Endodermal cell (in vitro differentiated cells): ENCODE measurements at regions not wholly inside any gene's neighbourhood (a gene's known extent, or its start where the extent isn't known, plus 50 kb on each side); places are given as distances from the start of the nearest gene placed in this dataset.

ENCODE experiments used
- DNase-seq: peaks from one replicate; pipeline ENCODE4 v3.0.0-alpha.2; 2017
- H3K27ac ChIP-seq: 2 replicates; pipeline ENCODE4 v1.5.1; 2013; ENCODE audit warnings: mild to moderate bottlenecking, low read depth, low read length, moderate library complexity
- H3K27me3 ChIP-seq: 2 replicates; pipeline ENCODE4 v1.6.1; 2013; ENCODE audit warnings: mild to moderate bottlenecking, low read length, moderate library complexity; ENCODE audit not compliant: insufficient read depth, control insufficient read depth, poor library complexity, severe bottlenecking
- H3K36me3 ChIP-seq: 2 replicates; pipeline ENCODE4 v1.7.0; 2013; ENCODE audit warnings: mild to moderate bottlenecking, low read length, moderate library complexity; ENCODE audit not compliant: control insufficient read depth, insufficient read depth
- H3K4me1 ChIP-seq: one replicate; pipeline ENCODE4 v1.7.0; 2013; ENCODE audit warnings: low read length; ENCODE audit not compliant: control insufficient read depth, insufficient read depth
- H3K4me3 ChIP-seq: 2 replicates; pipeline ENCODE4 v1.5.1; 2013; ENCODE audit warnings: mild to moderate bottlenecking, low read length, moderate library complexity
- H3K9ac ChIP-seq: 2 replicates; pipeline ENCODE4 v1.6.1; 2013; ENCODE audit warnings: mild to moderate bottlenecking, low read length, moderate library complexity; ENCODE audit not compliant: poor library complexity, severe bottlenecking; ENCODE audit errors: extremely low read depth
- H3K9me3 ChIP-seq: 2 replicates; pipeline ENCODE4 v1.6.1; 2013; ENCODE audit warnings: mild to moderate bottlenecking, low read length, moderate library complexity; ENCODE audit not compliant: control insufficient read depth
- H3K27ac Mint-ChIP-seq: 2 replicates; pipeline ENCODE4 v1.8.0; 2020; ENCODE audit warnings: mixed read lengths
- H3K27me3 Mint-ChIP-seq: 2 replicates; pipeline ENCODE4 v1.8.0; 2021; ENCODE audit warnings: mild to moderate bottlenecking, mixed read lengths; ENCODE audit not compliant: insufficient read depth
- H3K36me3 Mint-ChIP-seq: 2 replicates; pipeline ENCODE4 v1.8.0; 2020; ENCODE audit warnings: low read depth, mixed read lengths
- H3K4me1 Mint-ChIP-seq: 2 replicates; pipeline ENCODE4 v1.8.0; 2020; ENCODE audit warnings: mixed read lengths
- H3K4me3 Mint-ChIP-seq: 2 replicates; pipeline ENCODE4 v1.8.0; 2020; ENCODE audit warnings: mild to moderate bottlenecking, moderate library complexity, mixed read lengths
- H3K9me3 Mint-ChIP-seq: 2 replicates; pipeline ENCODE4 v1.8.0; 2020; ENCODE audit warnings: mild to moderate bottlenecking, mixed read lengths
- WGBS, 2 experiments: methylation state at CpG; one replicate each; pipeline versions ENCODE4 v1.1.5 to v1.1.7; 2013; ENCODE audit warnings: missing lambda C conversion rate in 2 of 2, mixed read lengths in 1 of 2; ENCODE audit not compliant: insufficient coverage in 1 of 2, insufficient read length in 1 of 2; 5-methylcytosine and 5-hydroxymethylcytosine counted together
- TF ChIP-seq, protein P1 (sequence below): fragments of 200-600 bp; sonication (generic); conservative IDR thresholded peaks from 2 replicates; pipeline ENCODE4 v1.5.0; 2021; ENCODE audit warnings: antibody characterized with exemption, mild to moderate bottlenecking

DNA sequence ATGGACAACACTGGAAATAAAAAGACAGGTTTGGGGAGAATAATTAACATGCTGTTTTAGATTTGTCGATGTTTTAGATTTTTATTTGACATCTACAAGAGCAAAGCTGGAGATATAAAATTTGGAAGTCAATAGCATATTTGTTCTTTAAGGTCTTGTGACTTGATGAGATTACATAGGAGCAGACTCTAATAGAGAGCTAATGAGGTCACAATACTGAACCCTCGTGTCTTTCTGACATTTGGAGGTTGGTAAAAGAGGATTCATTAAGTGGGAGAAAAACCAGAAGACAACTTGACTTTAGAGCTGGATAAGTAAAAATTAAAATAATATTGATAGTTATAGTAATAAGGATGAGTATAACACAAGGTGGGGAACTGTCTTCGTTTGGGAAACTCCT is 322.7 kb upstream of the SEMA6A start:
- no peak for DNase-seq
- no peak overlapping the region for H3K27ac Mint-ChIP-seq
- Histone ChIP-seq H3K4me3 (no peak overlapping the region), H3K9ac (no peak overlapping the region), H3K36me3 (no peaks in the 10 kb centered on the region), H3K4me1 (no peaks in the 10 kb centered on the region), H3K9me3 (no peaks in the 10 kb centered on the region), H3K27ac (no peak overlapping the region), H3K27me3 (no peaks in the 10 kb centered on the region)
- H3K4me1 Mint-ChIP-seq = peaks cover 5% of the 10 kb centered on the region
- no peak overlapping the region for H3K4me3 Mint-ChIP-seq
- TF ChIP-seq, protein P1, sequence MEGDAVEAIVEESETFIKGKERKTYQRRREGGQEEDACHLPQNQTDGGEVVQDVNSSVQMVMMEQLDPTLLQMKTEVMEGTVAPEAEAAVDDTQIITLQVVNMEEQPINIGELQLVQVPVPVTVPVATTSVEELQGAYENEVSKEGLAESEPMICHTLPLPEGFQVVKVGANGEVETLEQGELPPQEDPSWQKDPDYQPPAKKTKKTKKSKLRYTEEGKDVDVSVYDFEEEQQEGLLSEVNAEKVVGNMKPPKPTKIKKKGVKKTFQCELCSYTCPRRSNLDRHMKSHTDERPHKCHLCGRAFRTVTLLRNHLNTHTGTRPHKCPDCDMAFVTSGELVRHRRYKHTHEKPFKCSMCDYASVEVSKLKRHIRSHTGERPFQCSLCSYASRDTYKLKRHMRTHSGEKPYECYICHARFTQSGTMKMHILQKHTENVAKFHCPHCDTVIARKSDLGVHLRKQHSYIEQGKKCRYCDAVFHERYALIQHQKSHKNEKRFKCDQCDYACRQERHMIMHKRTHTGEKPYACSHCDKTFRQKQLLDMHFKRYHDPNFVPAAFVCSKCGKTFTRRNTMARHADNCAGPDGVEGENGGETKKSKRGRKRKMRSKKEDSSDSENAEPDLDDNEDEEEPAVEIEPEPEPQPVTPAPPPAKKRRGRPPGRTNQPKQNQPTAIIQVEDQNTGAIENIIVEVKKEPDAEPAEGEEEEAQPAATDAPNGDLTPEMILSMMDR = no peak
- no peaks in the 10 kb centered on the region for H3K9me3 Mint-ChIP-seq
- no peaks in the 10 kb centered on the region for H3K27me3 Mint-ChIP-seq
- no peaks in the 10 kb centered on the region for H3K36me3 Mint-ChIP-seq
- 85 to 91% methylated on average over 3 of the region's 3 CpGs for WGBS, 2 experiments

DNA sequence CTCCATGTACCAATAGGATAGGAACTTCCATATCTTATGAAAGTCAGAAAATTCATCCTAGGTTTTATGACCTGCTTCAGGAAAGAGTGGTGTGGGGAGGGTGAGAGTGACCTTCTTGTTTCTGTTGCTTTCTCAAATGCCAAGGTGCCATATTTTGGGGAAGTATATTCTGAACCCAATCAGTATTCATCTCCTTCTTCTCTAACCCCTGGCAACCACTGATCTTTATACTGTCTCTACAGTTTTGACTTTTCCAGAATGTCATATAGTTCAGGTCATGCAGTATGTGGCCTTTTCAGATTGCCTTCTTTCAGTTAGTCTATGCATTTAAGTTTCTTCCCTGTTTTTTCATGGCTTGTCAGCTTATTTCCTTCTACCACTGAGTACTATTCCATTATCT is 321.4 kb upstream of the SEMA6A start:
- Mint-ChIP-seq H3K4me1 (peaks cover 5% of the 10 kb centered on the region), H3K27me3 (no peaks in the 10 kb centered on the region), H3K4me3 (no peak overlapping the region), H3K36me3 (no peaks in the 10 kb centered on the region), H3K27ac (no peak overlapping the region), H3K9me3 (no peaks in the 10 kb centered on the region)
- H3K36me3 ChIP-seq = no peaks in the 10 kb centered on the region
- no peaks in the 10 kb centered on the region for H3K9me3 ChIP-seq
- no peak overlapping the region for H3K4me3 ChIP-seq
- no peaks in the 10 kb centered on the region for H3K4me1 ChIP-seq
- no peak overlapping the region for H3K27ac ChIP-seq
- no peak for DNase-seq
- no peak overlapping the region for H3K9ac ChIP-seq
- no peaks in the 10 kb centered on the region for H3K27me3 ChIP-seq
- TF ChIP-seq, protein P1 = no peak

DNA sequence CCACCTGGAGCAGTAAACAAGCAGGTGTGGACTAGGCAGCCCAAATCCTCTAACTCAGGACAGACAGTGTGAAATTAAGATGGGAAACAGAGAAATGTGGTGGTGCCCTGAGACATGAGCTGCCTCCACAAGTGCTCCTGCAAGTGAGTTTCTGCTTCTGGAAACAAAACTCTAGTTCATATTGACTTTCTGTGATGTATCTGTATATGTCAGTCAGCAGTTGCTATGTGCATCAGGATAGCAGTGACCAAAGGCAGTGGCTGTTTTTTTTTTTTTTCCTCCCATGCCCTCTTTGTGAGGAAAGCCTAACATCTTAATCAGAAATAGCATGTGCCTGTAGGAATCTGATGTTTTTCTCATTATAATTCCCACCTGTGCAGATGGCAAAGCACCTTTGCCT is 318.4 kb upstream of the SEMA6A start:
- H3K36me3 ChIP-seq = no peaks in the 10 kb centered on the region
- no peak overlapping the region for H3K9ac ChIP-seq
- DNase-seq = no peak
- TF ChIP-seq, protein P1 = no peak
- no peaks in the 10 kb centered on the region for H3K9me3 ChIP-seq
- H3K9me3 Mint-ChIP-seq = no peaks in the 10 kb centered on the region
- H3K4me3 ChIP-seq = no peak overlapping the region
- H3K27ac Mint-ChIP-seq = no peak overlapping the region
- peaks cover 10% of the 10 kb centered on the region for H3K4me1 Mint-ChIP-seq
- H3K4me1 ChIP-seq = no peaks in the 10 kb centered on the region
- H3K36me3 Mint-ChIP-seq = no peaks in the 10 kb centered on the region
- no peaks in the 10 kb centered on the region for H3K27me3 ChIP-seq
- no peak overlapping the region for H3K27ac ChIP-seq
- no peak overlapping the region for H3K4me3 Mint-ChIP-seq
- peaks cover 11% of the 10 kb centered on the region for H3K27me3 Mint-ChIP-seq
